H9 (cell line): ENCODE measurements at regions not wholly inside any gene's neighbourhood (a gene's known extent, or its start where the extent isn't known, plus 50 kb on each side); places are given as distances from the start of the nearest gene placed in this dataset.
"Not testable (repeated sequence)": the region's sequence is repeated elsewhere in the genome, so short reads cannot be mapped to it uniquely, and the experiment has no call there.

Source experiments
- DNase-seq: peaks from one replicate; pipeline ENCODE4 v3.0.0-alpha.2; 2017
- H2AFZ ChIP-seq: one replicate; pipeline ENCODE4 v1.6.1; 2013; ENCODE audit warnings: mild to moderate bottlenecking, low read length, control low read depth, moderate library complexity
- H2AK5ac ChIP-seq: 2 replicates; pipeline ENCODE4 v1.6.1; 2013; ENCODE audit warnings: low read length, control low read depth, mixed read lengths; ENCODE audit not compliant: insufficient read length
- H2BK120ac ChIP-seq: one replicate; pipeline ENCODE4 v1.6.1; 2013; ENCODE audit warnings: low read depth, mild to moderate bottlenecking, low read length, control low read depth, inconsistent platforms; ENCODE audit not compliant: poor library complexity, severe bottlenecking
- H2BK12ac ChIP-seq: 2 replicates; pipeline ENCODE4 v1.6.1; 2013; ENCODE audit warnings: low read length, control low read depth, mixed read lengths, low read depth; ENCODE audit not compliant: insufficient read length
- H2BK15ac ChIP-seq: 2 replicates; pipeline ENCODE4 v1.6.1; 2013; ENCODE audit warnings: low read depth, low read length, control low read depth
- H2BK20ac ChIP-seq: one replicate; pipeline ENCODE4 v1.6.1; 2013; ENCODE audit warnings: low read depth, mild to moderate bottlenecking, low read length, control low read depth, inconsistent platforms; ENCODE audit not compliant: poor library complexity, severe bottlenecking
- H2BK5ac ChIP-seq: 2 replicates; pipeline ENCODE4 v1.6.1; 2013; ENCODE audit warnings: low read length, control low read depth, mixed read lengths; ENCODE audit not compliant: insufficient read length
- H3K14ac ChIP-seq: 2 replicates; pipeline ENCODE4 v1.6.1; 2013; ENCODE audit warnings: low read length, control low read depth; ENCODE audit not compliant: insufficient read depth
- H3K18ac ChIP-seq: 2 replicates; pipeline ENCODE4 v1.6.1; 2013; ENCODE audit warnings: low read depth, mild to moderate bottlenecking, mixed read lengths, low read length, control low read depth; ENCODE audit not compliant: insufficient read length
- H3K23ac ChIP-seq: 2 replicates; pipeline ENCODE4 v1.6.1; 2013; ENCODE audit warnings: low read length, control low read depth, mixed read lengths, low read depth; ENCODE audit not compliant: insufficient read length
- H3K23me2 ChIP-seq: 2 replicates; pipeline ENCODE4 v1.6.1; 2013; ENCODE audit warnings: low read depth, mild to moderate bottlenecking, mixed read lengths, low read length, control low read depth; ENCODE audit not compliant: insufficient read length, poor library complexity, severe bottlenecking
- H3K27ac ChIP-seq: 2 replicates; pipeline ENCODE4 v1.5.1; 2013; ENCODE audit warnings: low read length, control low read depth, mixed read lengths, low read depth; ENCODE audit not compliant: insufficient read length
- H3K27me3 ChIP-seq: 2 replicates; pipeline ENCODE4 v1.6.1; 2013; ENCODE audit warnings: low read length, control low read depth, inconsistent platforms; ENCODE audit not compliant: insufficient read depth
- H3K4ac ChIP-seq: 2 replicates; pipeline ENCODE4 v1.6.1; 2013; ENCODE audit warnings: low read depth, mild to moderate bottlenecking, control low read depth, inconsistent platforms, low read length, moderate library complexity
- H3K4me1 ChIP-seq: 2 replicates; pipeline ENCODE4 v1.6.1; 2013; ENCODE audit warnings: low read length, control low read depth, inconsistent platforms; ENCODE audit not compliant: insufficient read depth
- H3K4me2 ChIP-seq: 2 replicates; pipeline ENCODE4 v1.6.1; 2013; ENCODE audit warnings: low read length, control low read depth, mixed read lengths; ENCODE audit not compliant: insufficient read length, insufficient read depth
- H3K56ac ChIP-seq: 2 replicates; pipeline ENCODE4 v1.6.1; 2013; ENCODE audit warnings: low read depth, mild to moderate bottlenecking, mixed read lengths, low read length, control low read depth; ENCODE audit not compliant: insufficient read length
- H3K79me1 ChIP-seq: 2 replicates; pipeline ENCODE4 v1.6.1; 2013; ENCODE audit warnings: low read depth, mild to moderate bottlenecking, moderate library complexity, low read length, control low read depth, inconsistent platforms; ENCODE audit not compliant: insufficient read depth, poor library complexity, severe bottlenecking
- H3K79me2 ChIP-seq: 2 replicates; pipeline ENCODE4 v1.6.1; 2013; ENCODE audit warnings: low read length, control low read depth, inconsistent platforms; ENCODE audit not compliant: insufficient read depth
- H3K9ac ChIP-seq: 2 replicates; pipeline ENCODE4 v1.6.1; 2013; ENCODE audit warnings: low read length, control low read depth, mixed read lengths; ENCODE audit not compliant: insufficient read length; ENCODE audit errors: extremely low read depth
- H3K9me3 ChIP-seq: one replicate; pipeline ENCODE4 v1.6.1; 2013; ENCODE audit warnings: low read depth, low read length, inconsistent platforms; ENCODE audit not compliant: control insufficient read depth
- H3T11ph ChIP-seq: one replicate; pipeline ENCODE4 v1.6.1; 2013; ENCODE audit warnings: mild to moderate bottlenecking, low read length, control low read depth, inconsistent platforms
- H4K20me1 ChIP-seq: one replicate; pipeline ENCODE4 v1.6.1; 2013; ENCODE audit not compliant: control insufficient read depth, insufficient read length, insufficient read depth
- H4K5ac ChIP-seq: 2 replicates; pipeline ENCODE4 v1.6.1; 2013; ENCODE audit warnings: low read depth, mild to moderate bottlenecking, mixed read lengths, low read length, control low read depth; ENCODE audit not compliant: insufficient read length
- H4K8ac ChIP-seq: replicated peaks from 2 replicates; pipeline ENCODE4 v1.6.1; 2013; ENCODE audit warnings: low read length, control low read depth, mixed read lengths, low read depth; ENCODE audit not compliant: insufficient read length
- H4K91ac ChIP-seq: 2 replicates; pipeline ENCODE4 v1.6.1; 2013; ENCODE audit warnings: low read depth, mild to moderate bottlenecking, moderate library complexity, mixed read lengths, low read length, control low read depth; ENCODE audit not compliant: insufficient read length
- H3K27ac Mint-ChIP-seq, 3 experiments: 2 replicates in 2 of 3; 3 replicates in 1 of 3; pipeline ENCODE4 v1.8.0; 2020 to 2021; ENCODE audit warnings: mixed read lengths in 3 of 3, mild to moderate bottlenecking in 1 of 3, moderate library complexity in 1 of 3
- H3K27me3 Mint-ChIP-seq: 2 replicates; pipeline ENCODE4 v1.8.0; 2021; ENCODE audit warnings: low read depth, mild to moderate bottlenecking, moderate library complexity, mixed read lengths
- H3K36me3 Mint-ChIP-seq, 3 experiments: 2 replicates in 2 of 3; 3 replicates in 1 of 3; pipeline ENCODE4 v1.8.0; 2020 to 2021; ENCODE audit warnings: low read depth in 3 of 3, mixed read lengths in 3 of 3; ENCODE audit not compliant: insufficient read depth in 1 of 3
- H3K4me1 Mint-ChIP-seq, 2 experiments: 2 replicates each; pipeline ENCODE4 v1.8.0; 2020; ENCODE audit warnings: mixed read lengths in 2 of 2
- H3K4me3 Mint-ChIP-seq, 2 experiments: 2 replicates in 1 of 2; 3 replicates in 1 of 2; pipeline ENCODE4 v1.8.0; 2020 to 2021; ENCODE audit warnings: mild to moderate bottlenecking in 2 of 2, mixed read lengths in 2 of 2, moderate library complexity in 1 of 2
- H3K9me3 Mint-ChIP-seq, 2 experiments: 2 replicates in 1 of 2; 3 replicates in 1 of 2; pipeline ENCODE4 v1.8.0; 2020; ENCODE audit warnings: mild to moderate bottlenecking in 2 of 2, mixed read lengths in 2 of 2, moderate library complexity in 1 of 2
- WGBS: extraction: QIAGEN DNeasy Blood & Tissue Kit; methylation state at CpG from one replicate; pipeline ENCODE4 v1.1.7; 2013; ENCODE audit warnings: missing lambda C conversion rate, low lambda C conversion rate, mixed read lengths; ENCODE audit not compliant: insufficient read length; ENCODE audit errors: extremely low coverage; 5-methylcytosine and 5-hydroxymethylcytosine counted together
- TF ChIP-seq, protein P1 (sequence below): fragments of 200-600 bp; sonication (generic); conservative IDR thresholded peaks from 3 replicates; pipeline ENCODE4 v1.8.0; 2021; ENCODE audit warnings: antibody characterized with exemption, mild to moderate bottlenecking

DNA sequence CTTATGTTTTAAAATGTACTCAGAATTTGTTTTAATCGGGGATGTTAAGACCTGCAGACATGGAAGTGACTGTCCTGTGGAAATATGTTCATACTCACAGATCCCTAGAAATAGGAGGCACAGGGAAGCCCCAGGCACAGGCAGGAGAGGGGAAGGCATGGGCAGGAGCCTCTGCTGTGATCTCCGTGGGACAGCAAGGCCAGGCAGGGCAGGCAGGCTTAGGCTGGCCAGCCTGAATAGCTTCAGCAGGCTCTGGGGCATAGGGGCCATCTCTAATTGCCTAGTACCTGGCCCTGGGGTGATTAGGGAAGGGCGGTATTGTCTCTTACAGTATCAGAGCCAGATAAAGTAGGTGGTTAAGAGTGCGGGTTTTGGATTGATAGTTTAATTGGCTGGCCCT lies 59.8 kb upstream of the PLEKHG4B start:
- H3K4ac ChIP-seq, result no peak overlapping the region
- WGBS, result no CpG with 5 or more reads among the region's 4 CpGs
- H3K4me1 ChIP-seq, result no peaks in the 10 kb centered on the region
- H3K18ac ChIP-seq, result no peak overlapping the region
- H2AFZ ChIP-seq, result no peak overlapping the region
- H4K5ac ChIP-seq, result no peak overlapping the region
- DNase-seq, result no peak
- H3K4me2 ChIP-seq, result no peak overlapping the region
- H3K14ac ChIP-seq, result no peak overlapping the region
- H4K91ac ChIP-seq, result no peak overlapping the region
- no peak overlapping the region for H2BK120ac ChIP-seq
- H3K23me2 ChIP-seq, result no peaks in the 10 kb centered on the region
- H3K56ac ChIP-seq, result no peak overlapping the region
- TF ChIP-seq, protein P1, sequence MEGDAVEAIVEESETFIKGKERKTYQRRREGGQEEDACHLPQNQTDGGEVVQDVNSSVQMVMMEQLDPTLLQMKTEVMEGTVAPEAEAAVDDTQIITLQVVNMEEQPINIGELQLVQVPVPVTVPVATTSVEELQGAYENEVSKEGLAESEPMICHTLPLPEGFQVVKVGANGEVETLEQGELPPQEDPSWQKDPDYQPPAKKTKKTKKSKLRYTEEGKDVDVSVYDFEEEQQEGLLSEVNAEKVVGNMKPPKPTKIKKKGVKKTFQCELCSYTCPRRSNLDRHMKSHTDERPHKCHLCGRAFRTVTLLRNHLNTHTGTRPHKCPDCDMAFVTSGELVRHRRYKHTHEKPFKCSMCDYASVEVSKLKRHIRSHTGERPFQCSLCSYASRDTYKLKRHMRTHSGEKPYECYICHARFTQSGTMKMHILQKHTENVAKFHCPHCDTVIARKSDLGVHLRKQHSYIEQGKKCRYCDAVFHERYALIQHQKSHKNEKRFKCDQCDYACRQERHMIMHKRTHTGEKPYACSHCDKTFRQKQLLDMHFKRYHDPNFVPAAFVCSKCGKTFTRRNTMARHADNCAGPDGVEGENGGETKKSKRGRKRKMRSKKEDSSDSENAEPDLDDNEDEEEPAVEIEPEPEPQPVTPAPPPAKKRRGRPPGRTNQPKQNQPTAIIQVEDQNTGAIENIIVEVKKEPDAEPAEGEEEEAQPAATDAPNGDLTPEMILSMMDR, result no peak
- Mint-ChIP-seq H3K4me1 (no peaks in the 10 kb centered on the region), H3K9me3 (peaks cover 11% of the 10 kb centered on the region in 2 experiments; a peak in 4 of 5 replicates), H3K27ac (no peak overlapping the region), H3K36me3 (peaks cover 0 to 3% (median 3%) of the 10 kb centered on the region in 3 experiments; a peak in 1 of 7 replicates), H3K27me3 (peaks cover 74% of the 10 kb centered on the region), H3K4me3 (no peak overlapping the region)
- no peaks in the 10 kb centered on the region for H3K9me3 ChIP-seq
- H2BK20ac ChIP-seq, result no peak overlapping the region
- no peaks in the 10 kb centered on the region for H3K79me2 ChIP-seq
- no peak overlapping the region for H4K8ac ChIP-seq
- H3K23ac ChIP-seq, result no peak overlapping the region
- H3K79me1 ChIP-seq, result no peaks in the 10 kb centered on the region
- no peak overlapping the region for H3T11ph ChIP-seq
- no peak overlapping the region for H2BK15ac ChIP-seq
- no peak overlapping the region for H2AK5ac ChIP-seq
- H4K20me1 ChIP-seq, result no peaks in the 10 kb centered on the region
- H2BK5ac ChIP-seq, result no peak overlapping the region
- H3K27ac ChIP-seq, result no peak overlapping the region
- no peak overlapping the region for H2BK12ac ChIP-seq
- no peak overlapping the region for H3K9ac ChIP-seq
- no peaks in the 10 kb centered on the region for H3K27me3 ChIP-seq

DNA sequence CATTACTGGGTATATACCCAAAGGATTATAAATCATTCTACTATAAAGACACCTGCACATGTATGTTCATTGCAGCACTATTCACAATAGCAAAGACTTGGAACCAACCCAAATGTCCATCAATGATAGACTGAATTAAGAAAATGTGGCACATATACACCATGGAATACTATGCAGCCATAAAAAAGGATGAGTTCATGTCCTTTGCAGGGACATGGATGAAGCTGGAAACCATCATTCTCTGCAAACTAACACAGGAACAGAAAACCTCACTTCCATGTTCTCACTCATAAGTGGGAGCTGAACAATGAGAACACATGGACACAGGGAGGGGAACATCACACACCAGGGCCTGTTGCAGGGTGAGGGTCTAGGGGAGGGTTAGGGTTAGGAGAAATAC lies 56.4 kb upstream of the PLEKHG4B start:
- not testable (repeated sequence) for H3K23ac ChIP-seq, H2BK120ac ChIP-seq, H3K4ac ChIP-seq, H2BK20ac ChIP-seq, H4K20me1 ChIP-seq, H4K5ac ChIP-seq, H3K14ac ChIP-seq, H3K18ac ChIP-seq, H4K8ac ChIP-seq, H3K36me3 Mint-ChIP-seq, DNase-seq, H3T11ph ChIP-seq, H3K23me2 ChIP-seq, H2BK5ac ChIP-seq, H3K4me1 ChIP-seq, H4K91ac ChIP-seq, H3K9me3 Mint-ChIP-seq, H3K79me1 ChIP-seq, H2AFZ ChIP-seq, H3K56ac ChIP-seq, H3K27me3 ChIP-seq, H2BK12ac ChIP-seq, H3K9me3 ChIP-seq, H3K27ac ChIP-seq, H3K27ac Mint-ChIP-seq, H3K9ac ChIP-seq, H2BK15ac ChIP-seq, H3K4me3 Mint-ChIP-seq, H3K4me2 ChIP-seq, H2AK5ac ChIP-seq, H3K4me1 Mint-ChIP-seq, H3K79me2 ChIP-seq
- peaks cover 75% of the 10 kb centered on the region for H3K27me3 Mint-ChIP-seq
